HepG2 (cell line): ENCODE measurements at regions not wholly inside any gene's neighbourhood (a gene's known extent, or its start where the extent isn't known, plus 50 kb on each side); places are given as distances from the start of the nearest gene placed in this dataset.

Experiments used
- ATAC-seq: fragments of 200-7000 bp; cut with Tn5 transposase; 3 replicates; pipeline ENCODE4 v1.9.1; 2020; ENCODE audit warnings: mild to moderate bottlenecking, moderate library complexity
- BruUV-seq: library from RNA; stranded (reverse); fragments of 400-500 nt; replicated peaks from 2 replicates; lab custom pipeline; 2021; lab: Mats Ljungman, UMichigan
- CTCF ChIA-PET: fragments of 300-600 bp; formaldehyde crosslinking; extraction: SDS; loops from one replicate; lab custom pipeline; 2021; ENCODE audit warnings: low total read pairs, inconsistent platforms, low intra/inter-chr PET ratio; lab: Yijun Ruan, JAX
- POLR2A ChIA-PET: fragments of 350-600 bp; sonication (Branson Sonifier 250); formaldehyde crosslinking; loops from one replicate; lab custom pipeline; 2020; ENCODE audit warnings: antibody characterized with exemption, inconsistent platforms; lab: Yijun Ruan, JAX
- DNase-seq: peaks from one replicate; pipeline ENCODE4 v3.0.0-alpha.2; 2015; ENCODE audit warnings: low spot score
- FAIRE-seq: peaks from 3 replicates; lab custom pipeline; 2011; peaks lifted over from hg19 to GRCh38; lab: Jason Lieb, UNC
- H2AFZ ChIP-seq: one replicate; pipeline ENCODE4 v1.6.1; 2011; ENCODE audit warnings: low read length, inconsistent platforms
- H3K27ac ChIP-seq: fragments of 300-600 bp; 3 replicates; pipeline ENCODE4 v1.8.0; 2011; ENCODE audit warnings: mixed run types, mild to moderate bottlenecking, mixed read lengths, low read length, inconsistent platforms; ENCODE audit not compliant: insufficient read depth; ENCODE audit errors: extremely low read length
- H3K27me3 ChIP-seq, 2 experiments: fragments of 200-600 bp in 1 of 2; 2 replicates in 1 of 2; 3 replicates in 1 of 2; pipeline versions ENCODE4 v1.6.0 to v1.8.0; 2011; ENCODE audit warnings: low read length in 2 of 2, mild to moderate bottlenecking in 2 of 2, moderate library complexity in 2 of 2, inconsistent platforms in 1 of 2; ENCODE audit not compliant: insufficient read depth in 2 of 2, control insufficient read depth in 1 of 2
- H3K36me3 ChIP-seq, 2 experiments: fragments of 200-600 bp in 1 of 2; replicated peaks in 1 of 2; 2 replicates in 1 of 2; 3 replicates in 1 of 2; pipeline versions ENCODE4 v1.5.1 to v1.8.0; 2011; ENCODE audit warnings: low read length in 2 of 2, inconsistent platforms in 1 of 2; ENCODE audit not compliant: insufficient read depth in 2 of 2, control insufficient read depth in 1 of 2
- H3K4me1 ChIP-seq: 2 replicates; pipeline ENCODE4 v1.5.1; 2012; ENCODE audit warnings: low read length, inconsistent platforms; ENCODE audit not compliant: insufficient read depth
- H3K4me2 ChIP-seq: 2 replicates; pipeline ENCODE4 v1.6.0; 2011; ENCODE audit warnings: low read depth, low read length, inconsistent platforms
- H3K4me3 ChIP-seq, 3 experiments: fragments of 200-600 bp in 1 of 3; sonication (generic), shearing (Covaris generic) in 1 of 3; replicated peaks in 1 of 3; 2 replicates each; pipeline ENCODE4 v1.5.1; 2011 to 2016; ENCODE audit warnings: low read length in 3 of 3, inconsistent platforms in 2 of 3, low read depth in 2 of 3, mild to moderate bottlenecking in 2 of 3, control low read depth in 1 of 3, mixed read lengths in 1 of 3; ENCODE audit not compliant: insufficient read depth in 1 of 3
- H3K79me2 ChIP-seq: one replicate; pipeline ENCODE4 v1.6.1; 2011; ENCODE audit warnings: low read length, inconsistent platforms; ENCODE audit not compliant: insufficient read depth
- H3K9ac ChIP-seq: 2 replicates; pipeline ENCODE4 v1.6.0; 2011; ENCODE audit warnings: mild to moderate bottlenecking, low read depth, low read length, inconsistent platforms; ENCODE audit not compliant: insufficient read depth
- H3K9me3 ChIP-seq: 2 replicates; pipeline ENCODE4 v1.5.1; 2012; ENCODE audit warnings: mild to moderate bottlenecking, low read length
- H4K20me1 ChIP-seq: 2 replicates; pipeline ENCODE4 v1.6.0; 2011; ENCODE audit warnings: inconsistent platforms, mild to moderate bottlenecking, low read length, moderate library complexity; ENCODE audit not compliant: insufficient read depth
- AHR ChIP-seq: IDR thresholded peaks from 2 replicates; pipeline ENCODE4 v1.6.1; 2018; ENCODE audit warnings: missing genetic modification reagents, missing compliant biosample characterization
- FOSL2 ChIP-seq: sonication (generic); formaldehyde crosslinking; IDR thresholded peaks from 2 replicates; pipeline ENCODE4 v1.4.0; 2020; ENCODE audit warnings: missing genetic modification reagents
- FOXK2 ChIP-seq: fragments of 450-650 bp; IDR thresholded peaks from 2 replicates; pipeline ENCODE4 v1.6.1; 2016
- MAFF ChIP-seq: IDR thresholded peaks from 2 replicates; pipeline ENCODE4 v1.6.1; 2011; ENCODE audit warnings: low read depth, low read length, improper control_type of control experiment
- MAFK ChIP-seq, 2 experiments: IDR thresholded peaks in 1 of 2; conservative IDR thresholded peaks in 1 of 2; 2 replicates each; pipeline ENCODE4 v1.6.1; 2011; ENCODE audit warnings: improper control_type of control experiment in 2 of 2, low read length in 2 of 2
- MEF2D ChIP-seq: sonication (generic); formaldehyde crosslinking; IDR thresholded peaks from 2 replicates; pipeline ENCODE4 v1.5.1; 2020; ENCODE audit warnings: mild to moderate bottlenecking, missing genetic modification reagents
- MEIS2 ChIP-seq: sonication (generic); formaldehyde crosslinking; IDR thresholded peaks from 2 replicates; pipeline ENCODE4 v1.9.0; 2021; ENCODE audit warnings: mild to moderate bottlenecking, missing genetic modification reagents
- MIER2 ChIP-seq: IDR thresholded peaks from 2 replicates; pipeline ENCODE4 v1.6.1; 2016; ENCODE audit warnings: missing biosample characterization, missing genetic modification reagents
- PHF21A ChIP-seq: sonication (generic); formaldehyde crosslinking; IDR thresholded peaks from 2 replicates; pipeline ENCODE4 v1.5.0; 2020; ENCODE audit warnings: mild to moderate bottlenecking, missing genetic modification reagents
- REPIN1 ChIP-seq: sonication (generic); formaldehyde crosslinking; IDR thresholded peaks from 2 replicates; pipeline ENCODE4 v1.8.0; 2022; ENCODE audit warnings: missing genetic modification reagents, low read depth, mild to moderate bottlenecking, borderline replicate concordance
- REXO4 ChIP-seq: sonication (generic); formaldehyde crosslinking; IDR thresholded peaks from 2 replicates; pipeline ENCODE4 v1.8.0; 2022; ENCODE audit warnings: missing genetic modification reagents, mild to moderate bottlenecking, borderline replicate concordance
- SMYD3 ChIP-seq: sonication (generic); formaldehyde crosslinking; IDR thresholded peaks from 2 replicates; pipeline ENCODE4 v1.8.1; 2023; ENCODE audit warnings: mild to moderate bottlenecking, missing genetic modification reagents
- SP4 ChIP-seq: sonication (generic); formaldehyde crosslinking; IDR thresholded peaks from 2 replicates; pipeline ENCODE4 v1.8.1; 2023; ENCODE audit warnings: mild to moderate bottlenecking, missing genetic modification reagents
- ZMAT5 ChIP-seq: sonication (generic); formaldehyde crosslinking; IDR thresholded peaks from 2 replicates; pipeline ENCODE4 v1.5.0; 2020; ENCODE audit warnings: mild to moderate bottlenecking, low read depth, missing genetic modification reagents, borderline replicate concordance
- ZNF276 ChIP-seq: sonication (generic); formaldehyde crosslinking; IDR thresholded peaks from 2 replicates; pipeline ENCODE4 v1.4.0; 2020; ENCODE audit warnings: mild to moderate bottlenecking, low read depth, missing genetic modification reagents
- ZNF510 ChIP-seq: sonication (generic); formaldehyde crosslinking; IDR thresholded peaks from 2 replicates; pipeline ENCODE4 v1.4.0; 2020; ENCODE audit warnings: low read depth, mild to moderate bottlenecking, missing genetic modification reagents
- ZNF670 ChIP-seq: sonication (generic); formaldehyde crosslinking; IDR thresholded peaks from 2 replicates; pipeline ENCODE4 v1.8.0; 2022; ENCODE audit warnings: mild to moderate bottlenecking, missing genetic modification reagents, borderline replicate concordance
- WGBS: methylation state at CpG from one replicate; pipeline ENCODE4 v1.1.6; 2017; ENCODE audit warnings: low lambda C conversion rate; 5-methylcytosine and 5-hydroxymethylcytosine counted together
- in situ Hi-C: cut with HindIII; loops from 2 replicates; pipeline ENCODE4 v1.10.0; 2017; ENCODE audit warnings: low pct_unique_long_range_greater_than_20kb; ENCODE audit not compliant: extremely low pct_ligation_motif_present
- intact Hi-C: fragments of 100-400 bp; cut with micrococcal nuclease; formaldehyde crosslinking; loops from one replicate; pipeline ENCODE4 v1.10.0; 2022; ENCODE audit not compliant: unreplicated experiment
- TF ChIP-seq, protein P1 (sequence below): sonication (generic); formaldehyde crosslinking; IDR thresholded peaks from 2 replicates; pipeline ENCODE4 v1.5.0; 2020; ENCODE audit warnings: missing genetic modification reagents

- no peak overlapping the region for H3K4me2 ChIP-seq
- no peaks in the 10 kb centered on the region for H3K9me3 ChIP-seq
- no peaks in the 10 kb centered on the region for H3K4me1 ChIP-seq
- no peak overlapping the region for H3K9ac ChIP-seq
- no peak for FAIRE-seq
- intact Hi-C loops, result no loop called here
- DNase-seq, result no peak
- BruUV-seq, result no TSS peak
- CTCF ChIA-PET, result no interaction called here
- no peak overlapping the region for H2AFZ ChIP-seq
- H3K27ac ChIP-seq, result no peak overlapping the region
- TF ChIP-seq MAFF (peak; percentile 63), MAFK (conservative IDR thresholded peaks at IDR 0.05 in 1 of 2, IDR thresholded peaks at IDR 0.05 in 1 of 2; ENCODE audit: low read length in 2 of 2) (peak; percentile 57 to 72; a peak in 3 of 4 replicates), FOXK2 (no peak)
- ATAC-seq, result no peak
- POLR2A ChIA-PET, result no interaction called here
- in situ Hi-C loops, result no loop called here
- no peaks in the 10 kb centered on the region for H3K27me3 ChIP-seq
- no peaks in the 10 kb centered on the region for H3K79me2 ChIP-seq
- H3K4me3 ChIP-seq, result no peak overlapping the region
- no peaks in the 10 kb centered on the region for H3K36me3 ChIP-seq
- H4K20me1 ChIP-seq, result no peaks in the 10 kb centered on the region
Measured at GRCh38 chr18:44126598-44126997, 554.1 kb upstream of the SETBP1 start.

GRCh38 chr18:44128365-44128764 is 552.3 kb upstream of the SETBP1 start:
- no peak overlapping the region for H3K4me2 ChIP-seq
- H3K36me3 ChIP-seq, result no peaks in the 10 kb centered on the region
- ATAC-seq (no peak), FAIRE-seq (no peak), DNase-seq (no peak)
- BruUV-seq, result no TSS peak
- no peaks in the 10 kb centered on the region for H4K20me1 ChIP-seq
- in situ Hi-C loops, result no loop called here
- no peak overlapping the region for H2AFZ ChIP-seq
- no peak overlapping the region for H3K27ac ChIP-seq
- no peak overlapping the region for H3K9ac ChIP-seq
- POLR2A ChIA-PET, result no interaction called here
- intact Hi-C loops, result no loop called here
- H3K79me2 ChIP-seq, result no peaks in the 10 kb centered on the region
- 0% methylated on average over 1 of the region's 1 CpG for WGBS
- H3K9me3 ChIP-seq, result no peaks in the 10 kb centered on the region
- H3K27me3 ChIP-seq, result no peaks in the 10 kb centered on the region
- H3K4me3 ChIP-seq, result no peak overlapping the region
- CTCF ChIA-PET, result no interaction called here
- H3K4me1 ChIP-seq, result no peaks in the 10 kb centered on the region
- TF ChIP-seq MEF2D (CRISPR knock-in tag), result no peak
- TF ChIP-seq ZNF510 (CRISPR knock-in tag), result no peak
- TF ChIP-seq ZNF276 (CRISPR knock-in tag), result no peak
- TF ChIP-seq AHR (CRISPR knock-in tag), result no peak
- no peak for TF ChIP-seq PHF21A
- TF ChIP-seq ZNF670 (CRISPR knock-in tag), result no peak
- TF ChIP-seq REPIN1 (CRISPR knock-in tag), result no peak
- no peak for TF ChIP-seq FOSL2 (CRISPR knock-in tag)
- TF ChIP-seq SP4 (CRISPR knock-in tag), result no peak
- TF ChIP-seq ZMAT5, result no peak
- no peak for TF ChIP-seq REXO4 (CRISPR knock-in tag)
- TF ChIP-seq, protein P1, sequence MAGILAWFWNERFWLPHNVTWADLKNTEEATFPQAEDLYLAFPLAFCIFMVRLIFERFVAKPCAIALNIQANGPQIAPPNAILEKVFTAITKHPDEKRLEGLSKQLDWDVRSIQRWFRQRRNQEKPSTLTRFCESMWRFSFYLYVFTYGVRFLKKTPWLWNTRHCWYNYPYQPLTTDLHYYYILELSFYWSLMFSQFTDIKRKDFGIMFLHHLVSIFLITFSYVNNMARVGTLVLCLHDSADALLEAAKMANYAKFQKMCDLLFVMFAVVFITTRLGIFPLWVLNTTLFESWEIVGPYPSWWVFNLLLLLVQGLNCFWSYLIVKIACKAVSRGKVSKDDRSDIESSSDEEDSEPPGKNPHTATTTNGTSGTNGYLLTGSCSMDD (CRISPR knock-in tag), result no peak
- TF ChIP-seq MIER2 (CRISPR knock-in tag), result no peak
- TF ChIP-seq SMYD3 (CRISPR knock-in tag), result no peak
- TF ChIP-seq MEIS2, result no peak
